ENCODE measurements at regions not wholly inside any gene's neighbourhood (a gene's known extent, or its start where the extent isn't known, plus 50 kb on each side); places are given as distances from the start of the nearest gene placed in this dataset.
"Not testable (repeated sequence)": the region's sequence is repeated elsewhere in the genome, so short reads cannot be mapped to it uniquely, and the experiment has no call there.

GRCh38 chr4:134702374-134702773 lies 500.8 kb upstream of the PABPC4L start:
- Histone ChIP-seq H2AFZ (no peak overlapping the region), H3K4me2 (no peak overlapping the region), H3K36me3 (replicated peaks; ENCODE audit: insufficient read depth, low read depth) (no peaks in the 10 kb centered on the region), H3K9me2 (replicated peaks; ENCODE audit: insufficient read depth) (no peaks in the 10 kb centered on the region), H3K27me3 (no peaks in the 10 kb centered on the region), H3K4me1 (ENCODE audit: insufficient read depth) (no peaks in the 10 kb centered on the region), H3K79me2 (no peaks in the 10 kb centered on the region), H4K20me1 (ENCODE audit: insufficient read depth, poor library complexity, severe bottlenecking) (no peaks in the 10 kb centered on the region), H3K4me3 (no peak overlapping the region), H3K27ac (no peak overlapping the region), H3K9me3 (ENCODE audit: low read depth) (no peaks in the 10 kb centered on the region)
- WGBS (ENCODE audit: low lambda C conversion rate, missing lambda C conversion rate), result 72% methylated on average over 3 of the region's 3 CpGs
- no peak for DNase-seq (ENCODE audit: low spot score)
- no peak for TF ChIP-seq EZH2 (IDR thresholded peaks at IDR 0.05; ENCODE audit: borderline replicate concordance)
- TF ChIP-seq, protein P1, sequence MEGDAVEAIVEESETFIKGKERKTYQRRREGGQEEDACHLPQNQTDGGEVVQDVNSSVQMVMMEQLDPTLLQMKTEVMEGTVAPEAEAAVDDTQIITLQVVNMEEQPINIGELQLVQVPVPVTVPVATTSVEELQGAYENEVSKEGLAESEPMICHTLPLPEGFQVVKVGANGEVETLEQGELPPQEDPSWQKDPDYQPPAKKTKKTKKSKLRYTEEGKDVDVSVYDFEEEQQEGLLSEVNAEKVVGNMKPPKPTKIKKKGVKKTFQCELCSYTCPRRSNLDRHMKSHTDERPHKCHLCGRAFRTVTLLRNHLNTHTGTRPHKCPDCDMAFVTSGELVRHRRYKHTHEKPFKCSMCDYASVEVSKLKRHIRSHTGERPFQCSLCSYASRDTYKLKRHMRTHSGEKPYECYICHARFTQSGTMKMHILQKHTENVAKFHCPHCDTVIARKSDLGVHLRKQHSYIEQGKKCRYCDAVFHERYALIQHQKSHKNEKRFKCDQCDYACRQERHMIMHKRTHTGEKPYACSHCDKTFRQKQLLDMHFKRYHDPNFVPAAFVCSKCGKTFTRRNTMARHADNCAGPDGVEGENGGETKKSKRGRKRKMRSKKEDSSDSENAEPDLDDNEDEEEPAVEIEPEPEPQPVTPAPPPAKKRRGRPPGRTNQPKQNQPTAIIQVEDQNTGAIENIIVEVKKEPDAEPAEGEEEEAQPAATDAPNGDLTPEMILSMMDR (IDR thresholded peaks at IDR 0.05; ENCODE audit: poor library complexity), result no peak

DNA sequence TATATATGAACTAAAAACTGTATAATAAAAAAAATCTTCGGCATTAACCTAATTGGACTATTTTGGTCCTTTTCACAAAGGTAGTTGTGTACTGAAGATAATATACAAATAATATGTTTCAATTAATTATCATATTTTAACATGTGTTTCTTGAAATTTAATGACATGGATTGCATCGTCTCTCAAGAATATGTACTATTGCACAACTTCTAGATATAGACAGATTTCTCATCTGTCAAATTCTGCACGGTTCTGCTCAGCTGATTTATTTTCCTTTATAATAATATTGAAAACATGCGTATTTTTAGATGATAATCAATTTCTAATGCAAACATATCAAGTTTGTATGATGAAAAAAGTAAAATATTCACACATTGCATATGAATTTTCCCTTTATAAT lies 498.7 kb upstream of the PABPC4L start:
- TF ChIP-seq, protein P1 (IDR thresholded peaks at IDR 0.05; ENCODE audit: poor library complexity), result no peak
- TF ChIP-seq EZH2 (IDR thresholded peaks at IDR 0.05; ENCODE audit: borderline replicate concordance), result no peak
- TF ChIP-seq EZH2phosphoT487 (IDR thresholded peaks at IDR 0.05; ENCODE audit: low read depth, severe bottlenecking, unreplicated experiment), result no peak
- Histone ChIP-seq H3K27ac (no peak overlapping the region), H3K4me1 (ENCODE audit: insufficient read depth) (no peaks in the 10 kb centered on the region), H3K27me3 (no peaks in the 10 kb centered on the region), H3K9me3 (ENCODE audit: low read depth) (no peaks in the 10 kb centered on the region), H3K4me3 (no peak overlapping the region), H2AFZ (no peak overlapping the region), H3K79me2 (no peaks in the 10 kb centered on the region), H4K20me1 (ENCODE audit: insufficient read depth, poor library complexity, severe bottlenecking) (no peaks in the 10 kb centered on the region), H3K36me3 (replicated peaks; ENCODE audit: insufficient read depth, low read depth) (no peaks in the 10 kb centered on the region), H3K9me2 (replicated peaks; ENCODE audit: insufficient read depth) (no peaks in the 10 kb centered on the region), H3K4me2 (no peak overlapping the region)
- DNase-seq (ENCODE audit: low spot score), result no peak
- 94% methylated on average over 4 of the region's 4 CpGs for WGBS (ENCODE audit: low lambda C conversion rate, missing lambda C conversion rate)

- H3K36me3 ChIP-seq (replicated peaks; ENCODE audit: insufficient read depth, low read depth); H3K4me3 ChIP-seq; H4K20me1 ChIP-seq (ENCODE audit: insufficient read depth, poor library complexity, severe bottlenecking); H3K4me1 ChIP-seq (ENCODE audit: insufficient read depth); H3K4me2 ChIP-seq; H3K79me2 ChIP-seq; H3K9me3 ChIP-seq (ENCODE audit: low read depth); H3K27ac ChIP-seq; H3K27me3 ChIP-seq; H3K9me2 ChIP-seq (replicated peaks; ENCODE audit: insufficient read depth); H2AFZ ChIP-seq; DNase-seq (ENCODE audit: low spot score): not testable (repeated sequence)
- 92% methylated on average over 4 of the region's 4 CpGs for WGBS (ENCODE audit: low lambda C conversion rate, missing lambda C conversion rate)
Observed at GRCh38 chr4:134698831-134699230, 497.2 kb upstream of the PABPC4L start.

GRCh38 chr4:134695433-134695832 lies 493.8 kb upstream of the PABPC4L start:
- Histone ChIP-seq H3K79me2 (no peaks in the 10 kb centered on the region), H3K27ac (no peak overlapping the region)

More at GRCh38 chr4:134695433-134695832, 493.8 kb upstream of the PABPC4L start:
- Histone ChIP-seq H3K4me2 (no peak overlapping the region), H4K20me1 (ENCODE audit: insufficient read depth, poor library complexity, severe bottlenecking) (no peaks in the 10 kb centered on the region), H3K4me3 (no peak overlapping the region), H3K4me1 (ENCODE audit: insufficient read depth) (no peaks in the 10 kb centered on the region), H3K27me3 (no peaks in the 10 kb centered on the region), H3K9me2 (replicated peaks; ENCODE audit: insufficient read depth) (no peaks in the 10 kb centered on the region), H3K9me3 (ENCODE audit: low read depth) (no peaks in the 10 kb centered on the region), H3K36me3 (replicated peaks; ENCODE audit: insufficient read depth, low read depth) (no peaks in the 10 kb centered on the region), H2AFZ (no peak overlapping the region)
- 85% methylated on average over 1 of the region's 1 CpG for WGBS (ENCODE audit: low lambda C conversion rate, missing lambda C conversion rate)
- DNase-seq (ENCODE audit: low spot score), result no peak
- TF ChIP-seq, protein P1 (IDR thresholded peaks at IDR 0.05; ENCODE audit: poor library complexity), result no peak
- no peak for TF ChIP-seq EZH2 (IDR thresholded peaks at IDR 0.05; ENCODE audit: borderline replicate concordance)
- no peak for TF ChIP-seq EZH2phosphoT487 (IDR thresholded peaks at IDR 0.05; ENCODE audit: low read depth, severe bottlenecking, unreplicated experiment)
